Stimulated activated naive CD8-positive, alpha-beta T cell treated with anti-CD3 and anti-CD28 coated beads, Interleukin-15, Interleukin-2, amounts not matched to agents 100 U/mL and 50 U/mL, for 24 hours (primary cell): ENCODE measurements at regions not wholly inside any gene's neighbourhood (a gene's known extent, or its start where the extent isn't known, plus 50 kb on each side); places are given as distances from the start of the nearest gene placed in this dataset.
"Not testable (repeated sequence)": the region's sequence is repeated elsewhere in the genome, so short reads cannot be mapped to it uniquely, and the experiment has no call there.

Experiments used
- ATAC-seq: fragments of 150-1000 bp; cut with Tn5 transposase; one replicate; pipeline ENCODE4 v1.10.0; 2021
- DNase-seq: peaks from one replicate; pipeline ENCODE4 v3.0.0; 2021

GRCh38 chrX:6990552-6991193, 156.8 kb upstream of the STS start:
- DNase-seq (no peak), ATAC-seq (no peak)

GRCh38 chrX:6989858-6990257, 157.7 kb upstream of the STS start:
- no peak for ATAC-seq
- no peak for DNase-seq

GRCh38 chrX:6988694-6989093, 158.8 kb upstream of the STS start:
- DNase-seq, ATAC-seq: not testable (repeated sequence)

GRCh38 chrX:6986915-6987314, 160.6 kb upstream of the STS start:
- ATAC-seq, result no peak

GRCh38 chrX:6985537-6985936, 162.0 kb upstream of the STS start:
- DNase-seq, result no peak
- ATAC-seq, result no peak

More at GRCh38 chrX:6986915-6987314, 160.6 kb upstream of the STS start:
- no peak for DNase-seq

- no peak for ATAC-seq
- no peak for DNase-seq
Observed at GRCh38 chrX:6983207-6983955, 164.1 kb upstream of the STS start.

GRCh38 chrX:6981718-6982406, 165.7 kb upstream of the STS start:
- no peak for ATAC-seq
- no peak for DNase-seq

- no peak for ATAC-seq
- DNase-seq, result no peak
Observed at GRCh38 chrX:6980981-6981380, 166.5 kb upstream of the STS start.

- DNase-seq (no peak), ATAC-seq (no peak)
Observed at GRCh38 chrX:6968231-6968630, 179.3 kb upstream of the STS start.

- ATAC-seq (no peak), DNase-seq (no peak)
Observed at GRCh38 chrX:6965729-6966128, 181.8 kb upstream of the STS start.

GRCh38 chrX:6962006-6962355, 185.5 kb upstream of the STS start:
- ATAC-seq (no peak), DNase-seq (no peak)

- ATAC-seq, result no peak
- DNase-seq, result no peak
Observed at GRCh38 chrX:6961286-6962005, 186.1 kb upstream of the STS start.

GRCh38 chrX:6959006-6959405, 188.5 kb upstream of the STS start:
- no peak for ATAC-seq

GRCh38 chrX:6954836-6955235, 192.7 kb upstream of the STS start:
- DNase-seq (no peak), ATAC-seq (no peak)

More at GRCh38 chrX:6959006-6959405, 188.5 kb upstream of the STS start:
- DNase-seq, result no peak

- DNase-seq, result no peak
- no peak for ATAC-seq
Observed at GRCh38 chrX:6946168-6946567, 201.3 kb upstream of the STS start.

- ATAC-seq (no peak), DNase-seq (no peak)
Observed at GRCh38 chrX:6941041-6941440, 206.5 kb upstream of the STS start.

GRCh38 chrX:6932942-6933341, 214.6 kb upstream of the STS start:
- not testable (repeated sequence) for DNase-seq

GRCh38 chrX:6930307-6930849, 217.1 kb upstream of the STS start:
- DNase-seq (no peak), ATAC-seq (no peak)

More at GRCh38 chrX:6932942-6933341, 214.6 kb upstream of the STS start:
- not testable (repeated sequence) for ATAC-seq

- ATAC-seq, result no peak
- DNase-seq, result no peak
Observed at GRCh38 chrX:6924443-6925077, 223.0 kb upstream of the STS start.

GRCh38 chrX:6917666-6918065, 229.8 kb upstream of the STS start:
- DNase-seq (no peak), ATAC-seq (no peak)

- no peak for ATAC-seq
- DNase-seq, result no peak
Observed at GRCh38 chrX:6910218-6910617, 237.3 kb upstream of the STS start.

- DNase-seq (no peak), ATAC-seq (no peak)
Observed at GRCh38 chrX:6909396-6909795, 238.1 kb upstream of the STS start.
